ENCODE measurements at regions not wholly inside any gene's neighbourhood (a gene's known extent, or its start where the extent isn't known, plus 50 kb on each side); places are given as distances from the start of the nearest gene placed in this dataset.

- TF ChIP-seq CTCF (IDR thresholded peaks at IDR 0.05), result no peak
- TF ChIP-seq POLR2A (IDR thresholded peaks at IDR 0.05), result no peak
- TF ChIP-seq POLR2AphosphoS5 (IDR thresholded peaks at IDR 0.05; ENCODE audit: insufficient read depth in 1 of 2, low read depth in 1 of 2), result no peak
Observed at GRCh38 chr3:137097852-137098251, 140.1 kb downstream of the IL20RB start.
